ENCODE measurements at regions not wholly inside any gene's neighbourhood (a gene's known extent, or its start where the extent isn't known, plus 50 kb on each side); places are given as distances from the start of the nearest gene placed in this dataset.

- H3K27me3 ChIP-seq (ENCODE audit: low read depth) = no peaks in the 10 kb centered on the region
- H3K9me3 ChIP-seq = no peaks in the 10 kb centered on the region
- no peaks in the 10 kb centered on the region for H3K36me3 ChIP-seq
- no peaks in the 10 kb centered on the region for H3K4me1 ChIP-seq
- H3K27ac ChIP-seq = no peak overlapping the region
- DNase-seq (no peak), ATAC-seq (no peak)
- intact Hi-C loops (cut with DNase I) = no loop called here
- no peak overlapping the region for H3K4me3 ChIP-seq
- TF ChIP-seq CTCF (IDR thresholded peaks at IDR 0.05) = no peak
Measured at GRCh38 chr7:34220506-34221185, 315.3 kb downstream of the BMPER start.

- ATAC-seq (no peak), DNase-seq (no peak)
- Histone ChIP-seq H3K4me1 (no peaks in the 10 kb centered on the region), H3K9me3 (no peaks in the 10 kb centered on the region), H3K4me3 (no peak overlapping the region), H3K27ac (no peak overlapping the region), H3K27me3 (ENCODE audit: low read depth) (no peaks in the 10 kb centered on the region), H3K36me3 (no peaks in the 10 kb centered on the region)
- intact Hi-C loops (cut with DNase I) = no loop called here
- no peak for TF ChIP-seq CTCF (IDR thresholded peaks at IDR 0.05)
Measured at GRCh38 chr7:34222316-34222715, 317.0 kb downstream of the BMPER start.

GRCh38 chr7:34222722-34223121, 317.4 kb downstream of the BMPER start:
- Histone ChIP-seq H3K4me1 (no peaks in the 10 kb centered on the region), H3K4me3 (no peak overlapping the region), H3K27ac (no peak overlapping the region), H3K9me3 (no peaks in the 10 kb centered on the region), H3K36me3 (no peaks in the 10 kb centered on the region), H3K27me3 (ENCODE audit: low read depth) (no peaks in the 10 kb centered on the region)
- no peak for ATAC-seq
- DNase-seq = no peak
- intact Hi-C loops (cut with DNase I) = no loop called here
- no peak for TF ChIP-seq CTCF (IDR thresholded peaks at IDR 0.05)

GRCh38 chr7:34224281-34224680, 318.9 kb downstream of the BMPER start:
- no peaks in the 10 kb centered on the region for H3K4me1 ChIP-seq

GRCh38 chr7:34225193-34225592, 319.9 kb downstream of the BMPER start:
- intact Hi-C loops (cut with DNase I) = no loop called here
- H3K27ac ChIP-seq = no peak overlapping the region
- H3K27me3 ChIP-seq (ENCODE audit: low read depth) = no peaks in the 10 kb centered on the region
- no peaks in the 10 kb centered on the region for H3K36me3 ChIP-seq
- H3K9me3 ChIP-seq = no peaks in the 10 kb centered on the region
- ATAC-seq = no peak
- H3K4me3 ChIP-seq = no peak overlapping the region
- TF ChIP-seq CTCF (IDR thresholded peaks at IDR 0.05) = no peak
- DNase-seq = no peak
- no peaks in the 10 kb centered on the region for H3K4me1 ChIP-seq

More at GRCh38 chr7:34224281-34224680, 318.9 kb downstream of the BMPER start:
- DNase-seq (no peak), ATAC-seq (no peak)
- Histone ChIP-seq H3K27me3 (ENCODE audit: low read depth) (no peaks in the 10 kb centered on the region), H3K36me3 (no peaks in the 10 kb centered on the region), H3K4me3 (no peak overlapping the region), H3K9me3 (no peaks in the 10 kb centered on the region), H3K27ac (no peak overlapping the region)
- no peak for TF ChIP-seq CTCF (IDR thresholded peaks at IDR 0.05)
- intact Hi-C loops (cut with DNase I) = no loop called here
